ENCODE measurements at regions not wholly inside any gene's neighbourhood (a gene's known extent, or its start where the extent isn't known, plus 50 kb on each side); places are given as distances from the start of the nearest gene placed in this dataset.

- Histone ChIP-seq H3K4me1 (ENCODE audit: control insufficient read depth, insufficient read depth, low read length) (no peaks in the 10 kb centered on the region), H3K4ac (ENCODE audit: low read depth, low read length) (no peak overlapping the region), H4K8ac (ENCODE audit: low read depth in 2 of 2, low read length in 2 of 2) (no peak overlapping the region), H3K56ac (ENCODE audit: extremely low read depth, insufficient read depth, low read length) (no peak overlapping the region), H4K5ac (ENCODE audit: low read depth, low read length) (no peak overlapping the region), H2BK120ac (ENCODE audit: low read depth, low read length) (no peak overlapping the region), H2AK5ac (ENCODE audit: low read depth, low read length) (no peak overlapping the region), H2AFZ (replicated peaks; ENCODE audit: low read length, poor library complexity) (no peak overlapping the region), H4K20me1 (ENCODE audit: insufficient read depth, low read length) (no peaks in the 10 kb centered on the region), H3K14ac (replicated peaks; ENCODE audit: low read depth, low read length) (no peak overlapping the region), H3K4me2 (ENCODE audit: low read depth, low read length) (no peak overlapping the region), H3K18ac (ENCODE audit: low read depth, low read length) (no peak overlapping the region), H3K23ac (ENCODE audit: low read depth, low read length) (no peak overlapping the region), H3K9ac (ENCODE audit: low read depth, low read length) (no peak overlapping the region), H4K91ac (ENCODE audit: insufficient read depth, low read depth, low read length) (no peak overlapping the region), H3K27ac (ENCODE audit: insufficient read depth, low read length) (no peak overlapping the region), H3K9me3 (ENCODE audit: control insufficient read depth, insufficient read depth, low read length) (0 out of 2 replicates have a peak, but pooled peaks cover 2% of the 10 kb centered on the region), H2BK5ac (ENCODE audit: low read depth, low read length, poor library complexity, severe bottlenecking) (no peak overlapping the region), H3K36me3 (ENCODE audit: control insufficient read depth, insufficient read depth, low read length) (no peaks in the 10 kb centered on the region), H3K4me3 (ENCODE audit: insufficient read depth, low read depth, low read length) (no peak overlapping the region), H3K27me3 (ENCODE audit: control insufficient read depth, insufficient read depth, low read length) (no peaks in the 10 kb centered on the region), H2BK20ac (ENCODE audit: low read depth, low read length) (no peak overlapping the region), H3K79me1 (ENCODE audit: low read depth in 1 of 2, low read length in 2 of 2) (no peaks in the 10 kb centered on the region), H2BK15ac (ENCODE audit: low read depth, low read length) (no peak overlapping the region), H2AK9ac (replicated peaks; ENCODE audit: low read depth, low read length, poor library complexity) (no peak overlapping the region), H3K9me1 (ENCODE audit: insufficient read depth, low read length) (no peaks in the 10 kb centered on the region)
- POLR2A ChIA-PET (ENCODE audit: unreplicated experiment), result no interaction called here
- BruUV-seq (replicated peaks), result no TSS peak
- CTCF ChIA-PET, result no interaction called here
- 64% methylated on average over 3 of the region's 5 CpGs; no CpG with 5 or more reads in 1 of the 2 experiments for WGBS, 2 experiments (ENCODE audit: extremely low coverage in 2 of 2, insufficient read length in 1 of 2)
- dilution Hi-C loops (cut with HindIII; ENCODE audit: low sequenced_read_pairs, unreplicated experiment), result no loop called here
- in situ Hi-C loops (cut with MboI; ENCODE audit: low sequenced_read_pairs), result no loop called here
- ATAC-seq (ENCODE audit: low read depth) (no peak), DNase-seq (peak; percentile 28)
- TF ChIP-seq CTCF (conservative IDR thresholded peaks at IDR 0.05; ENCODE audit: low read depth, low read length) (no peak), BHLHE40 (IDR thresholded peaks at IDR 0.05; ENCODE audit: low read depth, low read length) (no peak), MAZ (IDR thresholded peaks at IDR 0.05; ENCODE audit: borderline replicate concordance, low read depth, low read length) (no peak), POLR2A (IDR thresholded peaks at IDR 0.05; ENCODE audit: low read depth, low read length) (no peak), RCOR1 (IDR thresholded peaks at IDR 0.05; ENCODE audit: insufficient replicate concordance, low read length) (no peak), ELK1 (IDR thresholded peaks at IDR 0.05; ENCODE audit: borderline replicate concordance, low read depth, low read length) (no peak), NFE2L2 (IDR thresholded peaks at IDR 0.05; ENCODE audit: low read depth, low read length) (no peak), RFX5 (IDR thresholded peaks at IDR 0.05; ENCODE audit: low read depth, low read length) (no peak), MAFK (IDR thresholded peaks at IDR 0.05; ENCODE audit: low read depth, low read length) (no peak), CEBPB (IDR thresholded peaks at IDR 0.05; ENCODE audit: low read depth, low read length) (no peak), RAD21 (IDR thresholded peaks at IDR 0.05; ENCODE audit: low read length) (no peak), SMC3 (IDR thresholded peaks at IDR 0.05; ENCODE audit: low read depth, low read length) (no peak), CHD1 (IDR thresholded peaks at IDR 0.05; ENCODE audit: low read depth, low read length) (no peak)
- intact Hi-C loops (cut with micrococcal nuclease), result no loop called here
Measured at GRCh38 chr3:168933614-168934013, 729.9 kb downstream of the MECOM start.
